HUDEP-2 (cell line): ENCODE measurements at regions not wholly inside any gene's neighbourhood (a gene's known extent, or its start where the extent isn't known, plus 50 kb on each side); places are given as distances from the start of the nearest gene placed in this dataset.

Experiments used
- DNase-seq, 76 experiments: peaks; one replicate each; lab custom pipeline; 2025; ENCODE audit not compliant: unreplicated experiment in 76 of 76; lab: John Stamatoyannopoulos, UW

DNA sequence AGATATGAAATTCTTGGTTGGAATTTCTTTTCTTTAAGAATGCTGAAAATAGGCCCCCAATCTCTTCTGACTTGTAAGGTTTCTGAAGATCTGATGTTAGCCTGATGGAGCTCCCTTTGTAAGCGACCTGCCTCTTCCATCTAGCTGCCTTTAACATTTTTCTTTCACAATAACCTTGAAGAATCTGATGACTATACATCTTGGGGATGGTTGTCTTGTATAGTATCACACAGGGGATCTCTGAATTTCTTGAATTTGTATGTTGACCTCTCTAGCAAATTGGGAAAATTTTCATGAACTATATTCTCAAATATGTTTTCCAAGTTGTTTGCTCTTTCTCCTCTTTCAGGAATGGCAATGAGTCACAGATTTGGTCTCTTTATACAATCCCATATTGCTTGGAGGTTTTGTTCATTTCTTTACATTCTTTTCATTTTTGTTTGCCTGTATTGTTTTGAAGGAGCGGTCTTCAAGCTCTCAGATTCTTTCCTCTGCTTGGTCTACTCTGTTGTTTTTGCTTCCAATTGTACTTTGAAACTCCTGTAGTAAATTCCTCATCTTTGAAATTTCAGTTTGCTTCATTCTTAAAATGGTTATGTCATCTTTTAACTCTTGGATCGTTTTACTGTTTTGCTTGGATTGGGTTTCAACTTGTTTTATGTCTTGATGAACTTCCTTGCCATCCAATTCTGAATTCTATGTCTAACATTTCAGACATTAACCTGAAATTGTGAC is 245.2 kb upstream of the TARS1 start:
- no peak for DNase-seq

DNA sequence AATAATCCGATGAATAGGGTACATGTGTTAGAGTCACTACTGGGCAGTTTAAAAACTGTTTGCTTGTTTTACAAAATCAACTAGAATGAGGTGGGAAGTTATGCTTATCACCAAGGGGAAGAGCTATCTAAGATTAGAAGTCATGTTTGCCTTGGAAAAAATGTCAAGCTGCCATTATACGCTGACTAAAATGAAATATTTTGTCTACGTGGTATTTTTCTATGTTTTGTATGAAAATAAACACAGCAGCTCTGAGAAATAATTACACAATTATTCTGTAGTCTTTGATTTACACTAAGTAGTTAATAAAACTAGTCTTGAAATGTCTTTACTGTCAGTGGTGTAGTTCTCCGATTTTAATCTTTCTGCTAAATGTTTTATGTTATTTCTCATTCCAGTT is 241.9 kb upstream of the TARS1 start:
- no peak for DNase-seq

DNA sequence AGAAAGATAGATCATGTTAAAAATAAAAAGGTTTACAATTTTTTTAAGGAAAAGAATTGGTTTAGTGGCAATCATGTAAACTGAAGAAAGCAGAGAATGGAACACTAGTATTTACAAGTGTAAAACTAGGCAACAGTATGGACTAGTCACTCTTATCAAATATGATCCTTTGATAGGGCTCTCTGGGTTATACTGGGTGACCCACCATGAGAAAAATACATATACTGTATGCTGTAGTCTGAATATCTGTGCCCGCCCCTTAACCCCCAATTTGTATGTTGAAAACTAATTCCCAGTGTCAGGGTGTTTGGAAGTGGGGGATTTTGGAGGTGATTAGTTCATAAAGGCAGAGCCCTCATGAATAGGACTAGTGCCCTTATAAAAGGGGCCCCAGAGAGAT is 236.8 kb upstream of the TARS1 start:
- no peak for DNase-seq

DNA sequence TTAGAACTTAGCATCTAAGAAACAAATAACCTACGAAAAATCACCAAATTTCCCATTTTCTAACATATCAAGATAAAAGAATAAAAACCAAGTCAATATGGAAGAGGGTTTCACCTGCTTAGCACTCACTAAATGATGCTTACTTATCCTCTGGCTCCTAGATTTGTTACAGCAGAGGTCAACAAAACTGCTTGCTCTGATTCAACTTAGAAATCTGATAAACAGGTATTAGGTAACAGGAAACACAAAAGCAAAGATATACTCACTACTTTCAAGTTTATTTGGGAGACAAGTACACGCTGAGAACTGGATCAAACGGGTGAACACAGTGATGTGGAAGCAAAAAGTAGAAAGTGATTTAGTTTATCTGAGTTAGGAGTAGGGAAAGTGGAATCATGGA is 235.7 kb upstream of the TARS1 start:
- no peak for DNase-seq

DNA sequence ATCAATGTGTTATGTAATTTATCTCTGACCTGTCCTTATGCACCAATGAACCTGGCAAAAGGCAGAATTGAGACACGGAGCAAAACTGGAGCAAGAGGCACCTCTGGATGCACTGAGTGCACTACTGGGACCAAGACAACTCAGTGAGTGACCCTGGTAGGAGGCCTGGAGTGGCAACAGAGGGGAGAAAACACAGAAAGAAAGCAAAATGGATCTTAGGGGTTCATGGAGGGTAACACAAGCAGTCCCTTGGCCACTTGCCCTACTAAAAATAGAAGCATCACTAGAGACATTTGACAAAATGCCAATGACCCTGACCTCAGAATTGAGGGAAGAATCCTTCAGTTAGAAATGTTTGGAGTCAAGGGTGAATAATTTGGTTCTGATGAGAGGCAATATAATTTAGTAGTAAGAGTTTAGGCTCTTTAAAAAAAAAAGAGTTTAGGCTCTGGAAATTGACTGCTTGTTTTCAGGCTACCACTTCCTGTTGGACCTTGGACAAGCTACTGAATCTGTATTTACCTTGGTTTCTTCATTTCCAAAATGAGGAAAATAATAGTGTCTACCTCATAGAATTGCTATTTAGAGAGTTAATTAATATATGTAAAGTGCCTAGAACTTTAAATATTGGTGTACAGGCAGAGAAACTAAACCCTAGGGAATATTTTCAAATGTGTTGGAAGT is 234.9 kb upstream of the TARS1 start:
- no peak for DNase-seq

DNA sequence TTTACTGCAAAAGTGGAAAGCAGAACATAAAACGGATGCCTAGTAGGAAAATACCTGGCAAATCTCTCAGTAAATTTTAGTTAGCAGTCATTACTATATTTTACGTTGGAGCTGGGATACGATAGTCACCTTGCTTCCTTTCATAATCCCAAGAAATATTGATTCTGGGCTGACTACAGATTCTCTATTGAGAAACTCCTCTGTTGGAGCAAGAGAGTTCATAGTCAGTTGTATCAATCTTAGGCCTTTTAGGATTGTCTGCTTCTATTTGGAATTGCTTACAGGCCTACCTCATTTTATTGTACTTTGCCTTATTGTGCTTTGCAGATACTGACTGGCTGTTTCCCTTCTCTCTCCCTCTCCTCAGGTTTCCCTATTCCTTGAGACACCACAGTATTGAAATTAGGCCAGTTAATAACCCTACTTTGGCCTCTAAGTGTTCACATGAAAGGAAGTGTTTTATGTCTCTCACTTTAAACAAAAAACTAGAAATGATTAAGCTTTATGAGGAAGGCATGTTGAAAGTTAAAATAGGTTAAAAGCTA is 233.7 kb upstream of the TARS1 start:
- no peak for DNase-seq

DNA sequence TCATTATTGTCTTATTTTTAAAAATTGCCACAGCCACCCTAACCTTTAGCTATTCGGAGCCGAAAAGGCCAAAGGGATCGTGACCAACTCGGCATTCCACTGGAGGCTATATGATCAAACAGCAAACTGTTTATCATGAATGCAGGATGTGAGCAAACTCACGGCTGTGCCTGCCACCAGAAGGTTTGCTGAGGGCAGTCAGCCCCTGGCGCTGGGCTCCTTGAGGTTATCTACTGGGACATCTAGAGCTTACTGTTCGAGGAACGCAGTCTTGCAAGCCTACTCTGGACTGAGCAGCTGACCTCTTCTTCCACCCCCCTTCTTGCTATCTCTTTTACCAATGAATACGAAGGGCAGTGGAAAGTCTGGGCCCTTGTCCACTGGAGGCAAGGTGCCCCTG is 231.5 kb upstream of the TARS1 start:
- no peak for DNase-seq

DNA sequence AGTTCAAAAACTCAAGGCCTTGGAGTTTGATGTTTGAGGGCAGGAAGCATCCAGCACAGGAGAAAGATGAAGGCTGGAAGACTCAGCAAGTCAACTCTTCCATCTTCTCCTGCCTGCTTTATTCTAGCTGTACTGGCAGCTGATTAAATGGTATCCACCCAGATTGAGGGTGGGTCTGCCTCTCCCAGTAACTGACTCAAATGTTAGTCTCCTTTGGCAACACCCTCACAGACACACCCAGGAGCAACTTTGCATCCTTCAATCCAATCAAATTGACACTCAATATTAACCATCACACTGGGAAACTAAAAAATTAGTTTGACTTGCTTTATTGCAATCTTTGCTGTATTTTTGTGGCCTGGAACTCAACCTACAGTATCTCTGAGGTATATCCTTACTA is 230.5 kb upstream of the TARS1 start:
- DNase-seq, result peak in 22 of 76 experiments; percentile 2 to 55 (median 9)

DNA sequence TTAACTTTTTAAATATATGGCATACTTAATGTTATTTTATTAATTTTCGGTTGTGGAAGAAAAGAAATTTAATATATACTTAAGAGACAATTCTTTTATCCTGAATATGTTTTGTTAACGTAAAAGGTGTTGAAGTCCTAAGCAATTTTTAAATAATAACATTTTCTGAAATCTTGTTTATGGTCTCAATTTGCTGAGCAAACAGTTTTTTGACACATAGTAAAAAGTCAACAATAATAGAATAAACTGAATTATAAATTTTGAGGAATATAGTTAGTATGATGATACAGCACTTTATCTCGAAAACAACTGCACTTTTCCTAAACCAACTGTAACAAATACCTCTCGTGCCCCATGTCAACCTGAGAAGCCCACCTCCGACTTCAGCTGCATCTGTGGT is 229.8 kb upstream of the TARS1 start:
- DNase-seq, result no peak

DNA sequence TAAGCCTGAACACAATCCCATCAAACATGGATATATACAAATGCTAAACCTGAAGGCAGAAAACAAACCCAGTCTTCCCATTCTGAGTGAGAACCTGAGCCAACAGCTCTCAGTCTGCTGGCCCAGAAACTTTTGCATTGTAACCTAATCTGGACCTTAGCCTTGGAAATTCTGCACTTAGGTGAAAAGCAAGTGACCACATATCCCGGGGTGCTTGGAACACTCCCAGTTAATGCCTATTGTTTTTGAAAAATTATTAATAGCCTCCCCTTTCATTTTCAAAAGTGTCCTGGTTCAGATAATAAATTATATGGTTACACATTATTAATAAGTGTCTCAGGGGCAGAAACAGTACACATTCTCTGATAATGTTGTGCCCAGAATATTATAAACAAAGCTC is 228.3 kb upstream of the TARS1 start:
- no peak for DNase-seq

DNA sequence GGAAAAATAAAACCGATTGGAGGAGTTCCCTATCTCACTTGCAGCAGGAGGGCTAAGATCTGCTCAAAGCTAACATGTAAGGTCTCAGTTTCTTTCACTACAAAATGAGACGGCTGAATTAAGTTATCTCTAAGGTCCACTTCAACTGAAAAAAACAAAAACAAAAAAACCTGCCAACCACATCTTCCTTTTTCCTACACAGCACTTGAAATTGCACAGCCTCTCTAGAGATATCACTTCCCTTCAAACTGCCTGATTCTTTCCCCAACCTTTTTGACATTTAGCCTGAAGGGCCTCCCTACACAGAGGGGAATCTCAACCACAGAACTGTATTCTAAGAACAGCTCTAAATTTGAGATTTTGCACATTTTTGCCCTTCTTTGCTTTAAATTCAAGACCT is 227.9 kb upstream of the TARS1 start:
- DNase-seq, result peak in 22 of 76 experiments; percentile 4 to 72 (median 42)

DNA sequence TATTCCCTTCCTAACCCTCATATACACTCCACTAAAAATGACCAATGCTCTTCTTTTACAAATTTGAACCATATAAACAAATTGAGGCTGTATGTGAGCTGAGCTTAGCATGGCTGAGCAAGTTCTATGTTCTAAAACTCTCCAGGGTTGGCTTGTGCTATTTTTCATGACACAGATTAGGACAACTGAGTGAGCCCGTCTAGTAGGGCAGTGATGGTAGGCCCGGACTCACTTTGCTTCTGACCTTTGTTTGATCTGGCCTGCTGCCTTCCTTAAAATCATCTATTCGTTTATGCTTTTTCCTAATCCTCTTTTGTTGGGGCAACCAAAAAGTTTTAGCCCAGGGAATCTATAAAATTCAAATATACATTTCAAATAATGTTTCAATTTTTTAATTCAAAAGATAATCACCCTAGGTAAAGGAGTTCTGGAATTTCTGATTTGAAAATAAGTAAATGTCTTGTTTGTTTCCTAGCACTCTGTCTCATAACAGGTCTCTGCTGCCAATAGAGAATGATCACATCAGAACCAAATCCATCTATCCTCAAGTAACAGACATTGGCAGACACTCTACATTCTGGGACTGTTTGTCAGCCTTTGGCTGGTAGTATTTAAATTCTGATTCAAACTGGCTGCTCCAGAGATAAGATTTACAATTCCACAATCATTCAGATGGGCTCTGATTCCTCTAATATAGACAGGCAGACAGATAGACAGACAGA is 217.0 kb upstream of the TARS1 start:
- DNase-seq, result no peak

DNA sequence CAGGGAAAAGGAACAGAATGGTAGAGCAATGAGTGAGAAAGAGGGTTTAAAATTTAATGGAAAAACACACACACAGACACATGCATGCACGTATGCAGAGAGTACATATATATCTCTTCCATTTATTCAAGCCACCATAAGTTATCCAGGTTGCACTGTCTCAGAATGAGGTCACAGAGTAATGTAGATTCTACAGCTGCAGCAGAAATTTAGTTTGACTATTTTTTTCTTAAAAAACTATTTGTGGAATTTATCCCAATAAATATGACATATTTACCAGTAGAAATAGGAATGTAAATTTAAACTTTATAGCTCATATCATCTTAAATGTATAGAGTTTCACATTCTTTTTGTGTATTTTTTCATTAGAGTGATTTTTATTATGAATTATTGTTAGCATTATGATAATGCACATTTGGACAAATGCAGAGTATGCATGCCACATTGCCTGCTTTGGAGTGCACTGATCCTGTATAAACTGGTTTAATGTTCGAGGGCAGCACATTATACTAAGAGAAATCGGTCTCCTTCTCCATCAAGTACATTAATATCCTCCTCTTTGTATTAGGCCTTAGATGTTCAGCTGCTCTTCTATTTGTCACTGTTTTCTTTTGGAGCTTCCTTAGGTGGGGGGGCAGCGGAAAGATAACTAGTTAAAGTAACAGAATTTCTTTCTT is 216.3 kb upstream of the TARS1 start:
- DNase-seq, result no peak

DNA sequence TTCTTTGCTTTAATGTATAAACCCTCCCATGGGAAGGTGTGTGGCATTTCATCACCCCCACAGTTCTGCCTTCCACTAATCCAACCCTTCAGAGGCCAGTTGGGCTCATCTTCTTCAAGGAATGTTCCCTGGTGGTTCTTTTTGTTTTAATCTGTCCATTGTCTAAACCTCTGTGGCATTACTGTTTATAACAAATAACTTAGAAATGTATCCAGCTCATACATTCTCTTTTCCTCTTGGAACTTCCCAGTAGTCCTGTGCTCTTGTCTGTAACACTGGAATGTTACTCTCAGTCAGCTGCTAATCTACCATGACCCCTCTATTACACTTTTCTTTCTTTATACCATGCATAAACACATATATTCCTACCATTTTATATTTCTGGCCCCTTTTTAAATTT is 213.5 kb upstream of the TARS1 start:
- no peak for DNase-seq

DNA sequence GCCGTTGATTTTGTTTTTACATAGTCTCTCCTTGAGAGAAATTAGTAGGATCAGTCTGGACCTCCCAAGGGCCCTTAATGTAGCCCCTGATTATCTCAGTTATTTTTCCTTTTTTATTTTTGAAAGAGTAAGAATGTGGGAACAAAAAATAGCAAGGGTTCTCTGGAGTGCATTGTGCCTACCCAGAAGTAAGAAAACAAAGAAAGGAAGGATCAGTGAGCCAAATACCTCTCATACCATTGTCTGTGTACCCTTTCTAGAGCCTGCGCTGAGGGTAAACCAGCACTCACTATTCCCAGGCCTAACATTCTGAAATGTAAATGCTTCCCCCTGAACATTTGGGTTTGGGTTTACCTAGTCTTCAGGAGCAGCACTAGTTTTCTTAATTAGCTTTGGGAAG is 213.0 kb upstream of the TARS1 start:
- no peak for DNase-seq

DNA sequence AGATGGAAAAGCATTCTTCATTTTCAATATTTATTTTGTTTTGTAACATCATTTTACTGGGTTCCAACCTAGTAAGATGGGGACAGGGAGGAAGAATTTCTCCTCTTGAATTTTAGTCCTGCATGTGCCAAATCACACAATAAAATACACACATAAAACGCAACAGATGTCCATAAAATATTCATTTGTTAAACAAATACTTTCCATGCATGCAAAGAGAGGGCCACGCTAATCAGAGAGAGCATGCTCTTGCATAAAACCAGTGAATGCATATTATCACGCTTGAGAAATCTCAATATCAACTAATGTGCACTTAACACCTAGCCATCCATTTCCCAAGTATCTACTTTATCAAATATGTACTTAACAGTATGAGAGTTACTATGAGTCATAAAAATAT is 212.6 kb upstream of the TARS1 start:
- DNase-seq, result no peak

DNA sequence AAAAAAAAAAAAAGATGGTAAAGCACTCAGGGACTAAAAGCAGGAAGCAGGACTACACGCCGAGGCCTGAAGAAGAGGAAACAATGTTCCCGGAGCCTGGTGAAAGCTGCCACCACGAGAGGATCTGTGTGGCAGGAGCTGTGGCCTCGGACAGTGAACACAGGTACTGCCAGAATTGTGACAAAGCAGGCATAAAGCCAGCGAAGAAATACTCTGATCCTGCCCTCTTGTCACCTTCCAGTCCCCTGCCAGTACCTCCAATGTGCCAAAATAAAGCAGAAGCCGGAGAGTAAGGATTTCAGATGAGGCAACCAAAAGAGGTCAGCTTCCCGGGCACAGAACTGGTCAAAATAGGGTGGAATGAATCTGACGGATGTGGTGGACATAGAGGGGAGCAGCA is 211.5 kb upstream of the TARS1 start:
- no peak for DNase-seq

DNA sequence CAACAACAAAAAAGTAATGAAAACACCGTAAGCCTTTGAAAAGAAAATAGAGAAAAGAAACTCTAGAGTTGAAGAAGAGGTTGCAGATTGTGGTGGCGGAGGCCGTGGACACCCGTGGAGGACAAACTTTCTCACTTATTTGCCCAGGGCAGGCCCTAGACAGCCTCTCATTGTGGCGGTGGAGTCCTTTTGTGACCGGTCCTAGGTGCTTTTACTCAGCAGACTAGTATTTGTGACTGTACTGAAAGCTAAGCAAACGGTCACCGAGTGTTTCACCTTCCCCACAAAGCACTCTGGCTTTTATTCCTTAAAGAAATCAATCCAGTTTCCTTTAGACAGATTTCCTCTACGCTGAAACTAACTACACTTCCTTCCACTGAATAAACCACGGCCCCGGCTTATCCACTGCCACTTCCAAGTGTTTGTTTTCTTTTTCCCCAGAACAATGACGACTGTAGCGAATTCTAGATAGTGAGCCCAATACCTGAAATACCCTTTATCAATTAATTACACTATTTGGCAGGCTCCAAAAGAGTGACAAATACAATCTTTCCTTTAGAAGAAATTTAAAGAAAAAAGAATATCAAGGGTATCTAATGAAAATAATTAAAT is 210.2 kb upstream of the TARS1 start:
- DNase-seq, result no peak

DNA sequence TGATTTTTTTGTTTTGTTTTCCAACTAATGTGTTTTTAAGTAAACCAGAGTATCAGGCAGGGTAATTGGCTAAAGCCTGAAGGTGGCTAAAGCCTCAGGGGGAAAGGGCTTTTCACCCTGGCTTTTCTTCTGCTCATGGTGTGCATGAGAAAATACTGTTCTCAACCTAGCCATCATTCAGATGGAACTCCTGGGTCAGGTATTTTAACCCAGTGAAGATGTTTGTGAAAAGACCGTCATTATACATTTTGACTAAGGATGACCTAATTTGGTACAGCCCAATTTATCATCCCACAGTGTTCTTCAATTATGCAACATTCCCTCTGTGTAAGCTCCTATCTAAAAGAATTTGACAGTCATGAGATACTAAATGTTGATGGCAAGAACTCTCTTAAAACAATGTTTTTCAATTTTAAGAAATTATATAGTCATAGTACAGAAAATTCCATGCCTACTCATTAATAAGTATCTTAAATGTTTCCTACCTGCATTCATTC is 209.5 kb upstream of the TARS1 start:
- no peak for DNase-seq

DNA sequence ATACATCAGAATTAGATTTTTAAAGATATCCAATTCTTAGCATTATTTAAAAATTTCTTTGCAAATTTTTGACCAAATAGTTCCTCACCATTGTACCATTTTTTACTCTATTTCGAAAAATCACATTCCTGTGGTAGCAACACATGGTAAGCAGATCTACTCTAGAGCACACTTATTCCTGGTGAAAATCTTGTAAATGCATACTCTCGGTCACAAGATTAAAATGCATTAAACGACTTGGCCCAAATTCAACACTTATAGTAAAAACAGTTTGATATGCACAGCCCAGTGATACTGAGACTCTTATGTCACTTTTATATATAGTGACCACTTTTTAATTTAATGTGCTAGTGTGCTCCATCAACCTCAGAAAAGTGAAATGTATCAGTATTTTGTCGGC is 208.8 kb upstream of the TARS1 start:
- DNase-seq, result no peak
